Naive B cell (primary cell): ENCODE measurements at regions not wholly inside any gene's neighbourhood (a gene's known extent, or its start where the extent isn't known, plus 50 kb on each side); places are given as distances from the start of the nearest gene placed in this dataset.

ENCODE experiments used
- ATAC-seq, 2 donors: fragments of 150-1000 bp; cut with Tn5 transposase; 2 replicates each; pipeline ENCODE4 v1.10.0; 2021; ENCODE audit warnings: low read depth in 2 of 2, mild to moderate bottlenecking in 2 of 2, moderate library complexity in 2 of 2
- DNase-seq: peaks from one replicate; pipeline ENCODE4 v3.0.0; 2022
- H3K27ac Mint-ChIP-seq, 6 donors: one replicate each; pipeline ENCODE4 v1.8.0; 2020 to 2022; ENCODE audit warnings: mild to moderate bottlenecking in 6 of 6, mixed read lengths in 6 of 6, moderate library complexity in 5 of 6, inconsistent platforms in 2 of 6
- H3K27me3 Mint-ChIP-seq, 3 donors: one replicate each; pipeline ENCODE4 v1.8.0; 2021 to 2022; ENCODE audit warnings: mixed read lengths in 3 of 3, mild to moderate bottlenecking in 1 of 3
- H3K36me3 Mint-ChIP-seq, 2 donors: one replicate each; pipeline ENCODE4 v1.8.0; 2020 to 2022; ENCODE audit warnings: mixed read lengths in 2 of 2, inconsistent platforms in 1 of 2, mild to moderate bottlenecking in 1 of 2
- H3K4me1 Mint-ChIP-seq, 3 donors: one replicate each; pipeline ENCODE4 v1.8.0; 2020 to 2022; ENCODE audit warnings: mixed read lengths in 3 of 3, inconsistent platforms in 1 of 3, mild to moderate bottlenecking in 1 of 3, moderate library complexity in 1 of 3
- H3K4me3 Mint-ChIP-seq, 8 donors: one replicate each; pipeline ENCODE4 v1.8.0; 2020 to 2022; ENCODE audit warnings: mild to moderate bottlenecking in 8 of 8, mixed read lengths in 8 of 8, moderate library complexity in 8 of 8, inconsistent platforms in 2 of 8
- H3K9me3 Mint-ChIP-seq, 7 donors: one replicate each; pipeline ENCODE4 v1.8.0; 2020 to 2022; ENCODE audit warnings: mixed read lengths in 7 of 7, mild to moderate bottlenecking in 5 of 7, inconsistent platforms in 2 of 7, moderate library complexity in 1 of 7

DNA sequence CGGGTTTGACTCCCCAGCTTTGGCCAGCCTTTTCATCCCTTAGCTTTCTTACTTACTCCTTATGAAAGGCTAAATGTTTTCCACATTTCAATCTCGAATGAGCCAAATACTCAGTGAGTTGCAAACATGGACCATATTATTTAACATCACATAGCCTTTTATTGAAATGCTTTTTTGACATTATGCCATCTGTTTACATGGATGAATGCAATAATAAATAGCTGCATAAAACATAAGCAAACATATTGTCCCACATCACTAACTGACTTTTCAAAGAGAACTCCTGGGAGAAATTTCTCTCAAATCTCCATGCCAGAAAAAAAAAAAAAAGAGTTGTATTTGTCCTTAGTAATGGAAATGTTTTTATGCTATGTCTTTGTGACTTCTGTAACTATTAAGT, 134.9 kb downstream of the LSMEM1 start:
- ATAC-seq (no peak), DNase-seq (no peak)
- Mint-ChIP-seq H3K4me3 (no peak overlapping the region), H3K27ac (no peak overlapping the region), H3K27me3 (peaks cover 0 to 23% (median 9%) of the 10 kb centered on the region in 3 donors), H3K9me3 (peaks cover 0 to 16% (median 0%) of the 10 kb centered on the region in 7 donors), H3K36me3 (no peaks in the 10 kb centered on the region), H3K4me1 (peaks cover 0 to 4% (median 0%) of the 10 kb centered on the region in 3 donors)

DNA sequence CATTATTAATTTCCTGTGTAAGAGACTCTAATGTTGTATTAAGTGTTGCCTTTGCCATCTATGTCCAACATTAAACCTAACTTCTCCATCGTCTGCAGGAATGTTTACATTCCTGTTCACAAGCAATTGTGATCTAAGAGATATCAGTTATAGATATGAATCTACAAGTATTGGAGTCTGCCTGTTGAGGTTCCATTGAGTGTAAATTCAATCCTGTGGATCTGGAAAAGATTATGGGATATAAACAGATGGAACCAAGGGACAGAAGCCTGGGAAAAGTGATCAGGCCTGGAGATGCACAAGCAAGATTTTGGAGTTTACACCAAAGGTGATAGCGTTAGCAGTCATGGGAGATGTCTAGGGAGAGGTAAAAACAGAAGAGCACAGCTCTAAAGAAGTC, 135.5 kb downstream of the LSMEM1 start:
- Mint-ChIP-seq H3K9me3 (peaks cover 0 to 16% (median 0%) of the 10 kb centered on the region in 7 donors), H3K4me3 (no peak overlapping the region), H3K36me3 (peaks cover 0 to 1% of the 10 kb centered on the region in 2 donors), H3K27ac (no peak overlapping the region), H3K4me1 (peaks cover 0 to 4% (median 0%) of the 10 kb centered on the region in 3 donors), H3K27me3 (peaks cover 0 to 23% (median 9%) of the 10 kb centered on the region in 3 donors)
- no peak for ATAC-seq
- no peak for DNase-seq

DNA sequence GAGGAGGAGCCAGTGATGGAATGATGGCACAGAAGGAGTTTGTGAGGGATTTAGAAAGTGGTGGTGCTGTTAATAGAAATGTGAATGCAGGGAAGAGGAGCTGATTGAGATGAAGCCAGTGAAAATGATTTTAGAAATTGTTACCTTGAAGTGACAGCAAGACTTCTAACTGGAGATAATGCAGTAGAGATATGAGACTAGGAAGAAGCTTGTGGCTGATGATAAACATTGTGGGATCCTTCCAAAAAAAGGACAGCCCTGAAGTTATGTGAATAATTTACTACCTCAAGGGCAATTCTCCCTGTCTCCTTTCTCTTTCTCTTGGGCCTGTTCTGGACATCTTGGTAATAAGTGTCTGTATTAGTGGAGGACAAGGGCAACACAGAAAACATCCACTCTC, 138.6 kb downstream of the LSMEM1 start:
- Mint-ChIP-seq H3K27me3 (peaks cover 0 to 23% (median 13%) of the 10 kb centered on the region in 3 donors), H3K36me3 (peaks cover 0 to 6% of the 10 kb centered on the region in 2 donors), H3K9me3 (peaks cover 0 to 20% (median 0%) of the 10 kb centered on the region in 7 donors), H3K4me3 (no peak overlapping the region), H3K4me1 (peaks cover 0 to 4% (median 0%) of the 10 kb centered on the region in 3 donors), H3K27ac (peak overlapping the region in 1 of 6 donors; percentile 6)
- no peak for ATAC-seq
- no peak for DNase-seq

DNA sequence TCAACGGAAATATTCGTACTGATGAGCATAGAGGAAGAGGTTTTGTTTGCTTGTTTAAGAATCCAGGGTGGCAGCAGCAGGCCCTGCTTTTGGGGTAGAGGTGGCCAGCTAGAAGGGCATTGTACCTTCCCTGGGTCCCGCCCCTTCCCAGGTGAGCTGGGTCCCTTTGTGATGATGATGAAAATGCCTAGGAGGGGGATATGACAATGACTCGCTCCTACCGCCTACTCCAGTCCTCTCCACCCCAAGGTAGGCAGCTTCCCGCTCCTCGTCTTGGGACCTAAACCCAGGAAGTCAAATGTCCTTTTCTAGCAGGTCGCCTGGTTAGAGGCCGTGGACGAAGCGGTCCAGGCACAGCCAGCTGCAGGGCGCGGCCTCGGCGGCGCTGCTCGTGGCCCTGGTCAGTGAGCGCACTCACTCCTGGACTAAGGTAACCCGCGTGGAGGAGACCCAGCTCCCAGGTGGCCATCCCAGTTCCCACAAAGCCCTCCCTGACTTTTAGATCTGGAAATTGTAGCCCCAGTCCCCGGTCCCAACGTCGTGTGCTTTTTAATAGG, 141.4 kb downstream of the LSMEM1 start:
- Mint-ChIP-seq H3K4me3 (no peak overlapping the region), H3K9me3 (peaks cover 4 to 15% (median 5%) of the 10 kb centered on the region in 7 donors), H3K27ac (no peak overlapping the region), H3K27me3 (peaks cover 0 to 13% (median 7%) of the 10 kb centered on the region in 3 donors), H3K36me3 (peaks cover 0 to 6% of the 10 kb centered on the region in 2 donors), H3K4me1 (no peaks in the 10 kb centered on the region)
- DNase-seq: no peak
- ATAC-seq: no peak

DNA sequence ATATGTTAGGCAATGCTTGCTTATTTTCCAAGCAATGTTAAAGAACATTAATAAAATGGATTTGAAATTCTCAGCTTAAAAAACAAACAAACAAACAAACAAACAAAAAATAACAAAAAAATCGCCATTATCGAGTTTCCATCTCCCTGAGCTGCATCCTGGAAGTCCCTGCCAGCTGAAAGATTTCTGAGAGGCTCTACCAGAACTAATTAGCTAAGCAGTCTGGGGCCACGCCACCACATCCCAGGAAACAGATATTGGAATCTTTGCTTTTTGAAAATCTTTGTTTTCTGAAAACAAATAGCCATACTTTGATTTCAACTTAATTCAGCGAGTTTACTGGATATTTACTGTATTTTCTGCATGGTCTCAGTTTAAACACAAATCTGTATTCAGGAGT, 143.6 kb downstream of the LSMEM1 start:
- H3K4me1 Mint-ChIP-seq: no peaks in the 10 kb centered on the region
- peaks cover 6 to 12% (median 10%) of the 10 kb centered on the region in 7 donors for H3K9me3 Mint-ChIP-seq
- DNase-seq: no peak
- H3K27ac Mint-ChIP-seq: no peak overlapping the region
- peaks cover 0 to 7% (median 2%) of the 10 kb centered on the region in 3 donors for H3K27me3 Mint-ChIP-seq
- no peak for ATAC-seq
- H3K4me3 Mint-ChIP-seq: no peak overlapping the region
- peaks cover 0 to 6% of the 10 kb centered on the region in 2 donors for H3K36me3 Mint-ChIP-seq

DNA sequence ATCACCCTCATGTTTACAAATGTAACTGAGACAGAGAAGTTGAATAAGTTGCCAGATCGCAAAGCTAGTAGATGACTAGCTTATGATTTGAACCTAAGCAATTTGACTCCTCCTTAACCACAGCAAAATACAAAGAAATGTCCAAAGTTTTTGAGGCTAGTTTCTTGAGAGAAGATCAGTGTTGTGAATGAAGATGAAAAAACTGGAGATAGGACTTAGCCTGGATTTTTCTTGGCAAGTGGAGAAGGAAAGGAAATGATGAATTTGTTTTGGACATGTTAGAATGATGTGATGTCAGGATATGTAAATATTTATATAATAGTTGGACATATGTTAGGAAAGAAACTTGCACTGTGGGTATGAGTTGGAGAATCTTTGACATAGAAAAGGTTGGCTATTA, 149.8 kb downstream of the LSMEM1 start:
- Mint-ChIP-seq H3K27me3 (no peaks in the 10 kb centered on the region), H3K36me3 (no peaks in the 10 kb centered on the region), H3K27ac (no peak overlapping the region), H3K9me3 (peaks cover 6 to 12% (median 8%) of the 10 kb centered on the region in 7 donors), H3K4me1 (no peaks in the 10 kb centered on the region), H3K4me3 (no peak overlapping the region)
- DNase-seq (no peak), ATAC-seq (no peak)

DNA sequence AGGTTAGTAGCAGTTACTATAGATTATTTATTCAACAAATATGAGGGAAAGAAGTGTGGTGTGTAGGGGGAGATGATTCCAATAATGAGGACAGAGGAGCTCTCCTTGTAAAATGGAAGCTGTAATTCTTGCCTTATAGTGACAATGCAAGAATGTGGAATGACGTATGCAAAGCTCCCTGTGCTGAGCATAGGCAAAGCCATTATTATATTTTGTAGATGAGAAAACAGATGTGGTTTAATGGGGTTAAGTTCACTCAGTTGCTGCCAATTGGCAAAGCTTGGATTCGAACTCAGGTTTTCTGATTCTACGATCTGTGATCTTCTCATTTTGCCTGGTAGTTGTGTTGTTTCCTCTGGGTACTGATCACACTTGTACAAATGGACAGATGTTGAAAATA, 153.3 kb downstream of the LSMEM1 start:
- H3K9me3 Mint-ChIP-seq: no peaks in the 10 kb centered on the region
- no peaks in the 10 kb centered on the region for H3K27me3 Mint-ChIP-seq
- no peak overlapping the region for H3K27ac Mint-ChIP-seq
- H3K36me3 Mint-ChIP-seq: no peaks in the 10 kb centered on the region
- no peaks in the 10 kb centered on the region for H3K4me1 Mint-ChIP-seq
- no peak overlapping the region for H3K4me3 Mint-ChIP-seq
- ATAC-seq: no peak
- DNase-seq: no peak

DNA sequence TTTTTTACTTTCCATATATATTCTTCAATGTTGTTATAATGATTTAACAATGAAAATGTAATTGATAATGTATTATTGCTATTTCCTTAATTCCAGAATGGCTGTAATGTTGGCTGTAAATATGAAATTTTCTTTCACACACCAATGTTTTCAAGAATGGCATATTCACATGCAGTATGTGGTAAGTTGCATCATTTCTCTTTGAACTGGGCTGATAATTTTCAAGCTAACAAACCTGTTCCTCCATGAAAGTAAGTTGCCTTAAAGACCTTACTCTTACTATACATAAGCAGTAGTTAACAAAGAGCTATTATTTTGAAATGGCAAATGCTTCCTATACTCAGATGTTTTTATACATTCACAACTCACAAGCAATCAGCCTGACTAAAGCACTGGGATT, 154.5 kb downstream of the TMEM168 start:
- Mint-ChIP-seq H3K4me3 (no peak overlapping the region), H3K36me3 (no peaks in the 10 kb centered on the region), H3K27ac (no peak overlapping the region), H3K9me3 (no peaks in the 10 kb centered on the region), H3K4me1 (no peaks in the 10 kb centered on the region), H3K27me3 (no peaks in the 10 kb centered on the region)
- ATAC-seq: no peak
- no peak for DNase-seq

DNA sequence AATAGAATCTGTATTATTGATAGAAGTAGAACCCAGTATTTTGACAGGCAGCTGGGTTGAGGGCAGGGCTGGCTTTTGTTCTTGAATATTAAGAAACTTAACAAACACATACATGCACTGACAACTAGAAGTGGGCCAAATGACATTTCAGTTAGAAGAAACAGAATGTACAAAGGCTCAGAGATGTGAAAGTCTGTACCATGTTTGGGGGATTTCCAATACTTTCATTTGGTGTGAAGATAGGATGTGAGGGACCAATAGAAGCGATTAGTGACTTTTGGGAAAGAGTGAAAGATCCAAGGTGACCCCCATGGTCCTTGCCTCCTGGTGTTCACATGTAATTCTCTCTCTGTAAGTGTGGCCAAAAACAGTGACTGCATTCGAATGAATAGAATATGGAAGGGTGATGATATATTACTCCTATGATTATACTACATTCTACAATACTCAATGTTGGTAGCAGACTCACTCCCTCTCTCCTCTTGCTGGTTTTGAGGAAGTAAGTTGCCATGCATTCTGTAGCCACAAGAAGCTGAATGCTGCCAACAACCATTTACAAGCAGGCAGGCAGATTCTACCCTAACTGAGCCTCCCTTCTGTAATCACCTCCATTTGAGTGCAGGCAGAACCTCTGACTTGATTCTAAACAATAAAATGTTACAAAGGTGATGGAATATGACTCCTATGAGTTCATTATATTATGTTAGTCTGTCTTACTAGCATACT, 151.4 kb downstream of the TMEM168 start:
- no peak for ATAC-seq
- Mint-ChIP-seq H3K36me3 (peaks cover 0 to 9% of the 10 kb centered on the region in 2 donors), H3K9me3 (peaks cover 7 to 20% (median 15%) of the 10 kb centered on the region in 7 donors), H3K27ac (no peak overlapping the region), H3K4me1 (no peaks in the 10 kb centered on the region), H3K27me3 (no peaks in the 10 kb centered on the region), H3K4me3 (no peak overlapping the region)
- DNase-seq: no peak

DNA sequence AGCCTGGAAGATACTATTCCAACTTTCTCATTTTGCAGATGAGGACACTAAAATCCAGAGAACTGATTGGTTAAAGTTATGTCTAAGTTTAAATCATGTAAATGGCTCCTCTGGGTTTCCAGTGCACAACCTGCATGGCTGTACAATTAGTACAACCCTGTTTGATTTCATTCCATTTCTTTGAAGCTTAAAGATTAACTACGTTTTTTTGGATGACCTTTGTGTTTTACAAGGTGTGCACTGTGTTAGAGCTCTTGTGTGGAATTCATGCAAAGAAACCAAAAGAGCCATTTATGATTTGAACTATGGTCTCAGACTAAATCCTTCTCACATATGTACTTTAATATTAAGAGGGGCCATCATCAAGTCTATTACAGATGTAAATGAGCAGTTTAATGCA, 149.5 kb downstream of the TMEM168 start:
- ATAC-seq (no peak), DNase-seq (no peak)
- Mint-ChIP-seq H3K27me3 (peaks cover 0 to 5% (median 0%) of the 10 kb centered on the region in 3 donors), H3K4me3 (no peak overlapping the region), H3K9me3 (peaks cover 13 to 36% (median 18%) of the 10 kb centered on the region in 7 donors), H3K36me3 (peaks cover 0 to 14% of the 10 kb centered on the region in 2 donors), H3K4me1 (no peaks in the 10 kb centered on the region), H3K27ac (no peak overlapping the region)

DNA sequence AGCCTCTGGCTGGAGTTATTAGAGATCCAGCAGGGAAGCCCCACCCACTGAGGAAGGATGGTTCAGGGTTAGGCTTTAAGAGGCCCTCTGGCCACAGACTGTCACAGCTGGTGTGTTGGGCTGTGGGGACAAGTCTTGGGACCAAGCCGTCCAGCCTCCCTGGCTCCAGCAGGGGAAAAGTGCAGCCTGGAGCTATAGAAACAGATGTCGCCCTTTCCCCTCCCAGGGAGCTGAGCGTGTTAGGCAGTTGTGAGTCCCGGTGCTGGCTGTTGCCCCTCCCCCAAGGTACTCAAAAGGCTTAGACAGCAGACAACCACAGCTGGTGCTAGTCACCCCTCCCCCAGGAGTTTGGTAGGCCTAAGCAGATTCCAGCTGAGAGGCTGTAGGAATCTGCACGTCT, 143.4 kb downstream of the TMEM168 start:
- Mint-ChIP-seq H3K9me3 (peaks cover 16 to 61% (median 29%) of the 10 kb centered on the region in 7 donors), H3K4me3 (no peak overlapping the region), H3K27ac (no peak overlapping the region), H3K4me1 (no peaks in the 10 kb centered on the region), H3K36me3 (peaks cover 0 to 24% of the 10 kb centered on the region in 2 donors), H3K27me3 (peaks cover 0 to 5% (median 0%) of the 10 kb centered on the region in 3 donors)
- no peak for DNase-seq
- ATAC-seq: no peak

DNA sequence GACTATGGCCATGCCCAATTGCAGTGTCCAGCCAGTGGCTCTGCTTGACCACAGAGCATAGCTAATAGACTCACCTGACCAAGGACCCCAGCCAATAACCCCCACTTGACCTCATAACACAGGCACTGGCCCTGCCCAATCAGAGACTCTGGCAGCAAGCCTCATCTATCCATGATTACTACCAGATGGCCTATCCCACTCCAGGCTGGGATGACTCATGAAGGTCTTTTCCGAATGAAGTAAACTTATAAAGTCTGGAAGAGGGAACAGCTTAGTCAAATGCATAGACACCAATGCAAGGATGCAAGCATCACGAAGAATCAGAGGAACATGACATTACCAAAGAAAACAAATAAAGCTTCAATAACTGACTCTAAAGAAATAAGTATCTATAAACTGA, 141.4 kb downstream of the TMEM168 start:
- DNase-seq: no peak
- Mint-ChIP-seq H3K27ac (no peak overlapping the region), H3K4me1 (no peaks in the 10 kb centered on the region), H3K9me3 (peaks cover 11 to 42% (median 16%) of the 10 kb centered on the region in 7 donors), H3K27me3 (peaks cover 0 to 5% (median 0%) of the 10 kb centered on the region in 3 donors), H3K36me3 (peaks cover 0 to 15% of the 10 kb centered on the region in 2 donors), H3K4me3 (no peak overlapping the region)
- ATAC-seq: no peak

DNA sequence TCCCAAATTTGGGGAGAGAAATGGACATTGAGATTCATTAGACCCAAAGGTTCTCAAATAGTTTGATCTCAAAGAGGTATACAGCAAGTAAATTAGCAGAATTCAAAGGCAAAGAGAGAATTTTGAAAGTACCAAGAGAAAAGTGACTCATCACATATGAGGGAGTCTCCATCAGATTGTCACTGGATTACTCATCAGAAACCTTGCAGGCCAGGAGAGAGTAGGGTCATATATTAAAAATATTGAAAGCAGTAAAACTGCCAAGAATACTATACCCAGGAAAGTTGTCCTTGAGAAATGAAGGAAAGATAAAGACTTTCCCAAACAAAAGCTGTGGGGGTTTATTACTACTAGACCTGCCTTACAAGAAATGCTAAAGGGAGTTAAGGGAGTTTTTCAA, 140.6 kb downstream of the TMEM168 start:
- Mint-ChIP-seq H3K36me3 (peaks cover 0 to 10% of the 10 kb centered on the region in 2 donors), H3K27ac (no peak overlapping the region), H3K4me1 (no peaks in the 10 kb centered on the region), H3K27me3 (peaks cover 0 to 5% (median 0%) of the 10 kb centered on the region in 3 donors), H3K9me3 (peaks cover 9 to 35% (median 11%) of the 10 kb centered on the region in 7 donors), H3K4me3 (no peak overlapping the region)
- ATAC-seq (no peak), DNase-seq (no peak)
